ENCODE measurements at regions not wholly inside any gene's neighbourhood (a gene's known extent, or its start where the extent isn't known, plus 50 kb on each side); places are given as distances from the start of the nearest gene placed in this dataset.

- CTCF ChIA-PET, result no interaction called here
- no peak for DNase-seq (ENCODE audit: extremely low spot score)
- TF ChIP-seq CTCF (IDR thresholded peaks at IDR 0.05; ENCODE audit: control extremely low read depth, extremely low read depth, low read depth, missing control alignments), result no peak
- POLR2A ChIA-PET, result no interaction called here
Measured at GRCh38 chr5:6937677-6938076, 224.4 kb downstream of the TENT4A start.

GRCh38 chr5:6941631-6942030 is 228.4 kb downstream of the TENT4A start:
- no peak for DNase-seq (ENCODE audit: extremely low spot score)

GRCh38 chr5:6943197-6944112 is 230.2 kb downstream of the TENT4A start:
- ChIA-PET POLR2A (no interaction called here), CTCF (interaction anchor here (0.7 kb wide), 1 partner anchor 13 kb away, joined by 3 read pairs; no protein-coding TSS in a partner anchor)
- no peak for TF ChIP-seq CTCF (IDR thresholded peaks at IDR 0.05; ENCODE audit: control extremely low read depth, extremely low read depth, low read depth, missing control alignments)
- DNase-seq (ENCODE audit: extremely low spot score), result no peak

More at GRCh38 chr5:6941631-6942030, 228.4 kb downstream of the TENT4A start:
- ChIA-PET CTCF (no interaction called here), POLR2A (no interaction called here)
- TF ChIP-seq CTCF (IDR thresholded peaks at IDR 0.05; ENCODE audit: control extremely low read depth, extremely low read depth, low read depth, missing control alignments), result no peak

DNA sequence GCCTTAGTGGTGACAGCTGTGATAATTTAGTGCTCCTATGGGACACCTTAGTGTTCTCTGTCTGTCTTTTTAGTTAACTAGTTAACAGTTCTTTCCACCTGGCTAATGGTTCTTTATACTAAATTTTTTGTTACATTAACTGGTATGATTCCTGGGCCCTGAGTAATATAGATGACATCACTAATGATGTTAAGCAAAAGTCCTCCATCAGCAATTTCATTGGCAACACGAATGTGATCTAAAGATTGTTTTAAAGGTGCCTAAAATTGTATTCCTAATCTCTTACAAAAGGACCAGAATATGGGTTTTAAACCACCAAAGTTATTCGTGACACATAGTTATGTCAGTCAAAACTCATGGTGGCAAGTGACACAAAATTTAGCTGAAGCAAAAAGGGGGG is 235.3 kb downstream of the TENT4A start:
- TF ChIP-seq CTCF (IDR thresholded peaks at IDR 0.05; ENCODE audit: control extremely low read depth, extremely low read depth, low read depth, missing control alignments), result no peak
- ChIA-PET CTCF (no interaction called here), POLR2A (no interaction called here)
- DNase-seq (ENCODE audit: extremely low spot score), result no peak

DNA sequence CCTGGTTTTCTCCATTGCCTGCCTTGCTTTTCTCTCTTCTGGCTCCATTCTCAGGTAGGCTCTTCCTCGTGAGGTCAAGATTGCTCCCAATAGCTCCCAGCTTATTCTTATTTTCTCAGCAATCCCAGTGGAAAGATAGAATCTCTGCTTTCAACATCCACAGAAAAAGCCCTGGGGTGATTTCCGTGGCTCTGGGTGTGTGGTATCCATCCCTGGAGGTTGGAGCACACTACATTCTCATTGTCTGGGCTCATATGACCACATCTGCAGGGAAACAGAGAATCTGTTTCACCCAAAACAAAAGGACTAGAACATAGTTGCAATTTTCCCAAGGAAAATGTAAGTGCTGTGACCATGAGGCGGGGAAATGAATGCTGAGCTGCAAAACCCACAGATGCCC is 236.0 kb downstream of the TENT4A start:
- ChIA-PET CTCF (no interaction called here), POLR2A (no interaction called here)
- no peak for DNase-seq (ENCODE audit: extremely low spot score)
- no peak for TF ChIP-seq CTCF (IDR thresholded peaks at IDR 0.05; ENCODE audit: control extremely low read depth, extremely low read depth, low read depth, missing control alignments)

DNA sequence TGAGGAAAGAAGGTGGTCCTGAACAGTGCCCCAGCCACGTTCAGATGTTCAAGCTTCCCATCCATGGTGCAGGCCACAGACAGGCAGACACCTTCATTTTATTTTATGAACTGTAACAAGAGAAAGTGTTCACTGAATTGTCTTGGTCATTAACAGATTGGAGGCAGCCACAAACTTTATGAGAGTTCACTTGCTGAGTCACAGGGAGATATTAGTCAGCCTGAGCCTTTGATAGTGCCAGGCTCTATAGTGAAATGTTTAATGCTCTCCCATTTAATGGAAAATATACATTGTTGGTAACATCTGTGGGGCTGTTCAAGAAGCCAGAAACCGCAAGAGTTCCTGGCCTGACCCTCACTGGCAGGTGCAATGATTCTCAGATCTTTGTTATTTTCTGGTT is 237.0 kb downstream of the TENT4A start:
- ChIA-PET CTCF (no interaction called here), POLR2A (no interaction called here)
- DNase-seq (ENCODE audit: extremely low spot score), result no peak
- no peak for TF ChIP-seq CTCF (IDR thresholded peaks at IDR 0.05; ENCODE audit: control extremely low read depth, extremely low read depth, low read depth, missing control alignments)

Measured in GM10248 (cell line).